ENCODE measurements at regions not wholly inside any gene's neighbourhood (a gene's known extent, or its start where the extent isn't known, plus 50 kb on each side); places are given as distances from the start of the nearest gene placed in this dataset.

GRCh38 chr7:94338921-94339371 is 55.7 kb upstream of the COL1A2 start:
- TF ChIP-seq EZH2 (IDR thresholded peaks at IDR 0.05; ENCODE audit: insufficient read depth, low read length) (no peak), CTCF (IDR thresholded peaks at IDR 0.05; ENCODE audit: insufficient read depth, low read depth, low read length) (no peak)

All from astrocyte (in vitro differentiated cells and primary cell).